Left ventricle myocardium inferior (tissue), 1 donor: ENCODE measurements at regions not wholly inside any gene's neighbourhood (a gene's known extent, or its start where the extent isn't known, plus 50 kb on each side); places are given as distances from the start of the nearest gene placed in this dataset.

Source experiments
- DNase-seq: peaks from one replicate; pipeline ENCODE4 v3.0.0-alpha.2; 2020
- H3K27ac ChIP-seq: fragments of 200-600 bp; replicated peaks from 2 replicates; pipeline ENCODE4 v1.8.0; 2021
- H3K27me3 ChIP-seq: fragments of 200-600 bp; 2 replicates; pipeline ENCODE4 v1.8.0; 2021; ENCODE audit warnings: low read depth
- H3K36me3 ChIP-seq: fragments of 200-600 bp; 2 replicates; pipeline ENCODE4 v1.8.0; 2021
- H3K4me1 ChIP-seq: fragments of 200-600 bp; 2 replicates; pipeline ENCODE4 v1.8.0; 2021
- H3K4me3 ChIP-seq: fragments of 200-600 bp; 2 replicates; pipeline ENCODE4 v1.8.0; 2021; ENCODE audit warnings: mild to moderate bottlenecking, moderate library complexity
- H3K9me3 ChIP-seq: fragments of 200-600 bp; replicated peaks from 2 replicates; pipeline ENCODE4 v1.8.0; 2021
- CTCF ChIP-seq: fragments of 200-600 bp; IDR thresholded peaks from 2 replicates; pipeline ENCODE4 v1.8.0; 2021; ENCODE audit warnings: antibody characterized with exemption, mild to moderate bottlenecking, borderline replicate concordance
- intact Hi-C: fragments of 100-400 bp; cut with micrococcal nuclease; formaldehyde crosslinking; loops from one replicate; pipeline ENCODE4 v1.11.0; 2022
- donor health status: DM: no; HTN: yes; CAD: no; lungs with severe emphysema.

GRCh38 chr5:120258123-120258522, 206.0 kb upstream of the PRR16 start:
- TF ChIP-seq CTCF = no peak
- no peaks in the 10 kb centered on the region for H3K4me1 ChIP-seq
- no peak overlapping the region for H3K4me3 ChIP-seq
- no peaks in the 10 kb centered on the region for H3K36me3 ChIP-seq
- peak overlapping the region; percentile 5 for H3K27ac ChIP-seq
- no peaks in the 10 kb centered on the region for H3K27me3 ChIP-seq
- DNase-seq = no peak
- intact Hi-C loops = no loop called here
- H3K9me3 ChIP-seq = no peaks in the 10 kb centered on the region

GRCh38 chr5:120260651-120261050, 203.4 kb upstream of the PRR16 start:
- Histone ChIP-seq H3K36me3 (no peaks in the 10 kb centered on the region), H3K27me3 (no peaks in the 10 kb centered on the region), H3K4me3 (no peak overlapping the region), H3K9me3 (no peaks in the 10 kb centered on the region), H3K4me1 (no peaks in the 10 kb centered on the region), H3K27ac (no peak overlapping the region)
- intact Hi-C loops = no loop called here
- TF ChIP-seq CTCF = no peak
- no peak for DNase-seq

GRCh38 chr5:120270498-120270897, 193.6 kb upstream of the PRR16 start:
- H3K36me3 ChIP-seq = no peaks in the 10 kb centered on the region
- intact Hi-C loops = no loop called here
- no peaks in the 10 kb centered on the region for H3K4me1 ChIP-seq
- no peaks in the 10 kb centered on the region for H3K9me3 ChIP-seq
- no peak for TF ChIP-seq CTCF
- DNase-seq = no peak
- H3K4me3 ChIP-seq = no peak overlapping the region
- no peak overlapping the region for H3K27ac ChIP-seq
- no peaks in the 10 kb centered on the region for H3K27me3 ChIP-seq

- intact Hi-C loops = no loop called here
- no peak overlapping the region for H3K4me3 ChIP-seq
Observed at GRCh38 chr5:120293796-120294195, 170.3 kb upstream of the PRR16 start.

GRCh38 chr5:120297616-120298015, 166.5 kb upstream of the PRR16 start:
- Histone ChIP-seq H3K4me3 (no peak overlapping the region), H3K9me3 (no peaks in the 10 kb centered on the region), H3K4me1 (no peaks in the 10 kb centered on the region), H3K27ac (no peak overlapping the region), H3K27me3 (no peaks in the 10 kb centered on the region), H3K36me3 (no peaks in the 10 kb centered on the region)
- no peak for TF ChIP-seq CTCF
- intact Hi-C loops = no loop called here
- DNase-seq = no peak

More at GRCh38 chr5:120293796-120294195, 170.3 kb upstream of the PRR16 start:
- Histone ChIP-seq H3K27me3 (no peaks in the 10 kb centered on the region), H3K27ac (no peak overlapping the region), H3K9me3 (no peaks in the 10 kb centered on the region), H3K4me1 (no peaks in the 10 kb centered on the region), H3K36me3 (no peaks in the 10 kb centered on the region)
- no peak for TF ChIP-seq CTCF
- DNase-seq = no peak

GRCh38 chr5:120298981-120299380, 165.1 kb upstream of the PRR16 start:
- Histone ChIP-seq H3K27me3 (no peaks in the 10 kb centered on the region), H3K27ac (no peak overlapping the region), H3K36me3 (no peaks in the 10 kb centered on the region), H3K4me3 (no peak overlapping the region), H3K9me3 (no peaks in the 10 kb centered on the region), H3K4me1 (no peaks in the 10 kb centered on the region)
- DNase-seq = no peak
- no peak for TF ChIP-seq CTCF
- intact Hi-C loops = no loop called here
